Neural cell (in vitro differentiated cells): ENCODE measurements at regions not wholly inside any gene's neighbourhood (a gene's known extent, or its start where the extent isn't known, plus 50 kb on each side); places are given as distances from the start of the nearest gene placed in this dataset.

Source experiments
- EZH2 ChIP-seq: fragments of 200-600, 300-800 bp; shearing (Covaris generic), sonication (generic); IDR thresholded peaks from 2 replicates; pipeline ENCODE4 v1.6.1; 2014; ENCODE audit warnings: antibody characterized with exemption, low read length, borderline replicate concordance, mild to moderate bottlenecking; ENCODE audit not compliant: insufficient read depth, poor library complexity, severe bottlenecking
- TF ChIP-seq, protein P1 (sequence below): fragments of 450-650 bp; IDR thresholded peaks from 2 replicates; pipeline ENCODE4 v1.5.1; 2014; ENCODE audit warnings: antibody characterized with exemption, mild to moderate bottlenecking, moderate library complexity; ENCODE audit not compliant: poor library complexity, severe bottlenecking

GRCh38 chr4:100306018-100306417 lies 115.8 kb upstream of the DDIT4L start:
- no peak for TF ChIP-seq EZH2
- TF ChIP-seq, protein P1, sequence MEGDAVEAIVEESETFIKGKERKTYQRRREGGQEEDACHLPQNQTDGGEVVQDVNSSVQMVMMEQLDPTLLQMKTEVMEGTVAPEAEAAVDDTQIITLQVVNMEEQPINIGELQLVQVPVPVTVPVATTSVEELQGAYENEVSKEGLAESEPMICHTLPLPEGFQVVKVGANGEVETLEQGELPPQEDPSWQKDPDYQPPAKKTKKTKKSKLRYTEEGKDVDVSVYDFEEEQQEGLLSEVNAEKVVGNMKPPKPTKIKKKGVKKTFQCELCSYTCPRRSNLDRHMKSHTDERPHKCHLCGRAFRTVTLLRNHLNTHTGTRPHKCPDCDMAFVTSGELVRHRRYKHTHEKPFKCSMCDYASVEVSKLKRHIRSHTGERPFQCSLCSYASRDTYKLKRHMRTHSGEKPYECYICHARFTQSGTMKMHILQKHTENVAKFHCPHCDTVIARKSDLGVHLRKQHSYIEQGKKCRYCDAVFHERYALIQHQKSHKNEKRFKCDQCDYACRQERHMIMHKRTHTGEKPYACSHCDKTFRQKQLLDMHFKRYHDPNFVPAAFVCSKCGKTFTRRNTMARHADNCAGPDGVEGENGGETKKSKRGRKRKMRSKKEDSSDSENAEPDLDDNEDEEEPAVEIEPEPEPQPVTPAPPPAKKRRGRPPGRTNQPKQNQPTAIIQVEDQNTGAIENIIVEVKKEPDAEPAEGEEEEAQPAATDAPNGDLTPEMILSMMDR: no peak
